ENCODE measurements at regions not wholly inside any gene's neighbourhood (a gene's known extent, or its start where the extent isn't known, plus 50 kb on each side); places are given as distances from the start of the nearest gene placed in this dataset.

GRCh38 chr21:28196981-28197380 is 795.7 kb downstream of the LTN1 start:
- no peak for TF ChIP-seq POLR2AphosphoS5 (IDR thresholded peaks at IDR 0.05; ENCODE audit: low read depth, low read length)
- no peak for TF ChIP-seq CTCF (IDR thresholded peaks at IDR 0.05)
- TF ChIP-seq TCF7L2 (IDR thresholded peaks at IDR 0.05; ENCODE audit: low read depth, low read length): no peak
- TF ChIP-seq SIN3A (IDR thresholded peaks at IDR 0.05; ENCODE audit: borderline replicate concordance, insufficient read depth, low read depth, low read length): no peak
- TF ChIP-seq REST (IDR thresholded peaks at IDR 0.05; ENCODE audit: insufficient read depth in 1 of 2, low read depth in 2 of 2, low read length in 1 of 2): no peak
